Astrocyte of the cerebellum (primary cell): ENCODE measurements at regions not wholly inside any gene's neighbourhood (a gene's known extent, or its start where the extent isn't known, plus 50 kb on each side); places are given as distances from the start of the nearest gene placed in this dataset.
"Not testable (repeated sequence)": the region's sequence is repeated elsewhere in the genome, so short reads cannot be mapped to it uniquely, and the experiment has no call there.

Experiments used
- DNase-seq: peaks from one replicate; pipeline ENCODE4 v3.0.0-alpha.2; 2011; ENCODE audit warnings: low read depth
- H3K4me3 ChIP-seq: 2 replicates; pipeline ENCODE4 v1.5.1; 2011; ENCODE audit warnings: mild to moderate bottlenecking, low read depth, low read length, moderate library complexity
- in situ Hi-C: cut with HindIII; loops from 2 replicates; pipeline ENCODE4 v1.10.0; 2017; ENCODE audit warnings: low sequenced_read_pairs
- TF ChIP-seq, protein P1 (sequence below): IDR thresholded peaks from 2 replicates; pipeline ENCODE4 v1.5.1; 2012; ENCODE audit warnings: low read length, low read depth, moderate library complexity, mild to moderate bottlenecking; ENCODE audit errors: missing control alignments

DNA sequence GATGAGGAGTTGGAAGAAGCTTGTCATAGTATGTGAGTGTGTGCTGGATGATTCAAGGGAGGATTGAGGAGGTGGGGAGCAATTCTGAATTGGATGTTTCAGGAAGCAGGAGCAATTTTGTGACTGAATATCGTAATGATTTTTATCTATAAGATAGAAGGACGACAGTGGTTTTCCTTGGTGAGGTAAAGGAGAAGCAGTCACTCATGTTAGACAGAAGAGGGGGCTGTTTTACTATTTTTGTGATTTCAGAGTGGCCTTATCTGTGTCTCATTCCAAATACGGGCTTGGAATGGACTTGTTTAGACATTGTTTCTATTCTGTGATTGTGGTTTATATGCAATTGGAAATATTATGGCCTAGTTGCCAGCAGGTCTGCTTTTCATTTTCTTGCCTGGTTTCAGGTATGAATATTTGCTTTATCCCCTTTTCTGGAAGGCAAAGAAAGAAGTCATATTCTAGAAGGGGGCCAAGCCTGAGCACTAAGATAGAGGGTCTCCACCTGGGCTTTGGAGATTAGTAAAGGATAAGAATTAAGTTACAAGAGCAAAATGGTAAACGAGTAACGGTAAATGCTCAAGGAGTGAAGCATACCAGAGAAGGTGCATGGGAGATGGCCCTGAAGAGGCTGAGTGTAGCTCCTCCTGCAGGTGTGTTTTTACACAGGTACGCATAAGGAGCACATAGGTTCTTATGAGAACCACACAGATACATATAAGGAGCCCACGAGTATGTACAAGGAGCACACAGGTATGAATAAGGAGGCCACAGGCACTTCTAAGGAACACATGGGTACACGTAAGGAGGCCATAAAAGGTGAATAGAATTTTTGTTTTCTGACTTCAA, 124.6 kb upstream of the KCNAB1 start:
- TF ChIP-seq, protein P1, sequence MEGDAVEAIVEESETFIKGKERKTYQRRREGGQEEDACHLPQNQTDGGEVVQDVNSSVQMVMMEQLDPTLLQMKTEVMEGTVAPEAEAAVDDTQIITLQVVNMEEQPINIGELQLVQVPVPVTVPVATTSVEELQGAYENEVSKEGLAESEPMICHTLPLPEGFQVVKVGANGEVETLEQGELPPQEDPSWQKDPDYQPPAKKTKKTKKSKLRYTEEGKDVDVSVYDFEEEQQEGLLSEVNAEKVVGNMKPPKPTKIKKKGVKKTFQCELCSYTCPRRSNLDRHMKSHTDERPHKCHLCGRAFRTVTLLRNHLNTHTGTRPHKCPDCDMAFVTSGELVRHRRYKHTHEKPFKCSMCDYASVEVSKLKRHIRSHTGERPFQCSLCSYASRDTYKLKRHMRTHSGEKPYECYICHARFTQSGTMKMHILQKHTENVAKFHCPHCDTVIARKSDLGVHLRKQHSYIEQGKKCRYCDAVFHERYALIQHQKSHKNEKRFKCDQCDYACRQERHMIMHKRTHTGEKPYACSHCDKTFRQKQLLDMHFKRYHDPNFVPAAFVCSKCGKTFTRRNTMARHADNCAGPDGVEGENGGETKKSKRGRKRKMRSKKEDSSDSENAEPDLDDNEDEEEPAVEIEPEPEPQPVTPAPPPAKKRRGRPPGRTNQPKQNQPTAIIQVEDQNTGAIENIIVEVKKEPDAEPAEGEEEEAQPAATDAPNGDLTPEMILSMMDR: peak; percentile 55
- DNase-seq: peak; percentile 29
- in situ Hi-C loops: no loop called here
- H3K4me3 ChIP-seq: no peak overlapping the region

DNA sequence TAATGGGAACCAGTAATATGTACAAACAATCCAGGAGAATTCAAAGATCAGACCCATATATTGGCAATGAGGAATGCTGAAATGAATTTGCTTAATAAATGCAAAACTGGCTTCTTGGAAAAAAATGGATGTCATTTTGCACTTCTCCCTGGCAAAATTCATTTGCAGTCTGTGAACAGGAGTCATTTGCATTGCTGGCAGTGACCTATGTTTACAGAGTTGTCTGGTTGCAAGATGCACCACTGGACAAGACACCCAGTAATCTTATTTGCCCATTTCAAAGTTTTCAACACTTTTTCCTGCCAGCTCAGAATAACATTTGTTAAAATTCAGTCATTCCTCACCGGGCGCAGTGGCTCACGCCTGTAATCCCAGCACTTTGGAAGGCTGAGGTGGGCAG, 123.5 kb upstream of the KCNAB1 start:
- no peak overlapping the region for H3K4me3 ChIP-seq
- in situ Hi-C loops: no loop called here
- TF ChIP-seq, protein P1: no peak
- no peak for DNase-seq

DNA sequence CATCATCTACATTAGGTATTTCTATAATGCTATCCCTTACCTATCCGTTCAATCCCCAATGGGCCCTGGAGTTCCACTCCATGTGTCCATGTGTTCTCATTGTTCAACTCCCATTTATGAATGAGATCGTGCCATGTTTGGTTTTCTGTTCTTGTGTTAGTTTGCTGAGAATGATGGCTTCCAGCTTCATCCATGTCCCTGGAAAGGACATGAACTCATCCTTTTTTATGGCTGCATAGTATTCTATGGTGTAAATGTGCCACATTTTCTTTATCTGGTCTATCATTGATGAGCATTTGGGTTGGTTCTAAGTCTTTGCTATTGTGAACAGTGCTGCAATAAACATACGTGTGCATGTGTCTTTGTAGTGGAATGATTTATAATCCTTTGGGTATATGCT, 122.2 kb upstream of the KCNAB1 start:
- DNase-seq, in situ Hi-C loops, H3K4me3 ChIP-seq: not testable (repeated sequence)

DNA sequence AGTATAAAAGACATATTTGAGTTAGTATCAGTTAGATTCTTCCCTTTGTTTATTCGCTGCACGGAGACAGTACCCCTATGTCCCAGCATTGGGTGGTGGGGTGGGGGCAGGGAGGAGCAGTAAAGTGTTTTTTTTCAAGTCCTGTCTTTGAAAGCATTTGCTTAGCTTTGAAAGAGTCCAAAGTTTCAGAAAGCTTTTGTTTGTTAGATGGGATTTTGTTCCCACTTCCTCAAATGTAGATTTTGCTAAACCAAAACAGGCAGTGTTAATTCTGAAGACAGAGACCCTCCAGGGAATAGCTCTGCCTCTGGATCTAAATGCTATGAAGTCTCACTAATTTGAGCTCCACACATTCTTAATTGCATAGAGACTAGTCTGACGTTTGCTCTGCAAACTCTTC, 114.6 kb upstream of the KCNAB1 start:
- DNase-seq: no peak
- TF ChIP-seq, protein P1: no peak
- H3K4me3 ChIP-seq: no peak overlapping the region
- in situ Hi-C loops: no loop called here

DNA sequence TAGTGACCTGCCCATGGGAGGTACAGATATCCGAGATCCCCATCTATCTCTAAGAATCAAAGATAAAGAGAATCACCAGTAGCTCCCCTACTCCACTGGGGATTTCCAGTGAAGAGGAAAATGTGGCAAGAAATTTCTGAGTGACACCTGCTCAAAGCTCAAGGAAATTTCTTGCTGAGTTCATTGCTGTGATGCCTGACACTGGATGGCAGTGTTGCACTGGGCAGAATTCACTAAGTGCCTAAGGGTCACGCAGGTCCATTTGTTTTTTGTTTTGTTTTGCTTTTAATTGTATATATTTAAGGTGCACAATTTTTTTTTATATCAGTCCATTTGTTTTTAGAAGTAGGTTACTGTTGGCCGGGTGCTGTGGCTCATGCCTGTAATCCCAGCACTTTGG, 109.5 kb upstream of the KCNAB1 start:
- TF ChIP-seq, protein P1: no peak
- no peak overlapping the region for H3K4me3 ChIP-seq
- no peak for DNase-seq
- in situ Hi-C loops: no loop called here

DNA sequence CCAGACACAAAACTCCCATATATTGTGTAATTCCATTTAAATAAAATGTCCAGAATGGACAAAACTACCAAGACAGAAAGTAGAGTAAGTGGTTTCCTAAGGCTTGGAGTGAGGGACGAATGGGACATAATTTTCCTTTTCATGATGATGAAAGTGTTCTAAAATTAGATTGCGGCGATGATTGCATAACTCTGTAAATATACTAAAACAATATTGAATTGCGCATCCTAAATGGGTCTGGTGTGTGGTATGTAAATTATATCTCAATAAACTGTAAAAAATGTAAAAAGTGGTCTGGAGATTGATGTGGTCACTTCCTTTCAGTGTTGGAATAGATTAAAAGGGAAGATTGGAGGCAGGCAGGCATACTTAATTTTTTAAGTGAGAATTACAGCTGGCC, 105.9 kb upstream of the KCNAB1 start:
- in situ Hi-C loops: no loop called here
- no peak overlapping the region for H3K4me3 ChIP-seq
- TF ChIP-seq, protein P1: no peak
- no peak for DNase-seq

DNA sequence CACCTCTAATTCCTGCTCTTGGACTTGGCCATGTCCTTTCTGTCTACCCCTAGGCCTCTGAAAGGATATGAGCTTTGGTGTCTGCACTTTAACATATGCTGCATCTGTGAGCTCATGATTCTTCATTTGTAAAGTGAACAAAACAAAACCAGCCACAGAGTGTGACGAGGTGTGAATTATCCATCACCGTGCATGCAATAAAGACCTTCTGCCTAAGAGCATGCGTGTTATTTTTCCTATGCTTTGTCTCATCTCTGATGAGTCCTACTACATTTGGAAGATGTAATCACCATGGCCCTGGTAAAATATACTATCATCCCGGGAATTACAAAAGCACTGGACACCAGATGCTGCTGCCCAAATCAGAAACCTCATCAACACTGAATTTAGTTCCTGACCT, 103.5 kb upstream of the KCNAB1 start:
- no peak overlapping the region for H3K4me3 ChIP-seq
- TF ChIP-seq, protein P1: no peak
- in situ Hi-C loops: no loop called here
- no peak for DNase-seq
